Pancreas (tissue), 10 donors: ENCODE measurements at regions not wholly inside any gene's neighbourhood (a gene's known extent, or its start where the extent isn't known, plus 50 kb on each side); places are given as distances from the start of the nearest gene placed in this dataset.

ENCODE experiments used
- ATAC-seq, 4 donors: fragments of 200-7000 bp; cut with Tn5 transposase; one replicate each; pipeline versions ENCODE4 v1.8.0 to v1.9.1; 2020; ENCODE audit warnings: mild to moderate bottlenecking in 4 of 4, moderate library complexity in 4 of 4
- DNase-seq, 6 donors: peaks; one replicate each; pipeline ENCODE4 v3.0.0-alpha.2; 2020
- FAIRE-seq: peaks from 2 replicates; lab custom pipeline; 2012; peaks lifted over from hg19 to GRCh38; lab: Jason Lieb, UNC
- H3K27ac ChIP-seq, 4 donors: fragments of 200-600 bp; sonication (generic); 1 replicate in 3 of 4; 2 replicates in 1 of 4; pipeline versions ENCODE4 v1.5.0 to v1.8.0; 2020
- H3K27me3 ChIP-seq, 4 donors: fragments of 200-600 bp; one replicate each; pipeline ENCODE4 v1.8.0; 2021
- H3K36me3 ChIP-seq, 3 donors: fragments of 200-600 bp; sonication (generic) in 1 of 3; one replicate each; pipeline versions ENCODE4 v1.5.0 to v1.8.0; 2020 to 2021
- H3K4me1 ChIP-seq, 3 donors: fragments of 200-600 bp; one replicate each; pipeline ENCODE4 v1.8.0; 2021
- H3K4me3 ChIP-seq, 4 donors: fragments of 200-600 bp; sonication (generic) in 2 of 4; one replicate each; pipeline versions ENCODE4 v1.5.0 to v1.8.0; 2020 to 2021
- H3K9me3 ChIP-seq, 4 donors: fragments of 200-600 bp; one replicate each; pipeline ENCODE4 v1.8.0; 2021
- CTCF ChIP-seq, 4 donors: fragments of 200-600 bp; sonication (generic) in 3 of 4; IDR thresholded peaks; one replicate each; pipeline versions ENCODE4 v1.5.0 to v1.8.0; 2021; ENCODE audit warnings: antibody characterized with exemption in 4 of 4
- WGBS, 2 donors: extraction: QIAGEN DNeasy Blood & Tissue Kit; methylation state at CpG; one replicate each; pipeline ENCODE4 v1.1.7; 2013; 5-methylcytosine and 5-hydroxymethylcytosine counted together
- intact Hi-C, 3 donors: fragments of 100-400 bp; cut with DNase I; formaldehyde crosslinking; loops; one replicate each; pipeline versions ENCODE4 v1.11.1 to v1.14.2; 2022
- donor health status: healthy with polysubstance abuse.
- donor health status: DM: no; HTN: no; CAD: no; lungs with moderate emphysema.
- donor health status: DM: no; HTN: no; CAD: no.
- donor health status: control.
- donor health status: control.
- donor health status: Bipolar disorder and iron deficiency.
- donor health status: DM: yes; HTN: yes; CAD: no.
- donor health status: DM: no; HTN: no; CAD: no.
- donor health status: DM: no; HTN: no; CAD: no.
- donor health status: DM: yes; HTN: yes; CAD: no.

- intact Hi-C loops, result no loop called here
- peaks cover 0 to 5% (median 0%) of the 10 kb centered on the region in 4 donors for H3K27me3 ChIP-seq
- H3K9me3 ChIP-seq, result no peaks in the 10 kb centered on the region
- no peaks in the 10 kb centered on the region for H3K36me3 ChIP-seq
- no peak for TF ChIP-seq CTCF (IDR thresholded peaks at IDR 0.05)
- H3K27ac ChIP-seq, result no peak overlapping the region
- H3K4me3 ChIP-seq, result no peak overlapping the region
- H3K4me1 ChIP-seq, result no peaks in the 10 kb centered on the region
- DNase-seq (no peak), ATAC-seq (no peak), FAIRE-seq (no peak)
- WGBS, 2 donors, result 61 to 66% methylated on average over 4 of the region's 4 CpGs
Measured at GRCh38 chr18:78199611-78200010, 780.0 kb upstream of the SALL3 start.

- intact Hi-C loops, result no loop called here
- H3K9me3 ChIP-seq, result no peaks in the 10 kb centered on the region
- WGBS, 2 donors, result 44 to 53% methylated on average over 10 of the region's 10 CpGs
- FAIRE-seq, result no peak
- H3K27me3 ChIP-seq, result peaks cover 0 to 6% (median 0%) of the 10 kb centered on the region in 4 donors
- no peak overlapping the region for H3K4me3 ChIP-seq
- H3K27ac ChIP-seq, result no peak overlapping the region
- H3K36me3 ChIP-seq, result no peaks in the 10 kb centered on the region
- TF ChIP-seq CTCF (IDR thresholded peaks at IDR 0.05), result no peak
- no peaks in the 10 kb centered on the region for H3K4me1 ChIP-seq
- ATAC-seq, result no peak
- DNase-seq, result no peak
Measured at GRCh38 chr18:78207942-78208341, 771.7 kb upstream of the SALL3 start.

- intact Hi-C loops, result no loop called here
- H3K4me1 ChIP-seq, result no peaks in the 10 kb centered on the region
- DNase-seq (no peak), ATAC-seq (no peak), FAIRE-seq (no peak)
- H3K36me3 ChIP-seq, result no peaks in the 10 kb centered on the region
- no peak overlapping the region for H3K4me3 ChIP-seq
- H3K27ac ChIP-seq, result no peak overlapping the region
- no peak for TF ChIP-seq CTCF (IDR thresholded peaks at IDR 0.05)
- H3K9me3 ChIP-seq, result no peaks in the 10 kb centered on the region
- WGBS, 2 donors, result 21 to 31% methylated on average over 2 of the region's 2 CpGs
- H3K27me3 ChIP-seq, result peaks cover 0 to 6% (median 0%) of the 10 kb centered on the region in 4 donors
Measured at GRCh38 chr18:78208461-78208860, 771.2 kb upstream of the SALL3 start.

GRCh38 chr18:78213361-78213994 lies 766.1 kb upstream of the SALL3 start:
- H3K4me1 ChIP-seq, result no peaks in the 10 kb centered on the region
- FAIRE-seq (no peak), DNase-seq (no peak), ATAC-seq (no peak)
- intact Hi-C loops, result no loop called here
- H3K36me3 ChIP-seq, result no peaks in the 10 kb centered on the region
- no peaks in the 10 kb centered on the region for H3K9me3 ChIP-seq
- H3K27ac ChIP-seq, result no peak overlapping the region
- TF ChIP-seq CTCF (IDR thresholded peaks at IDR 0.05), result no peak
- H3K27me3 ChIP-seq, result peaks cover 0 to 6% (median 0%) of the 10 kb centered on the region in 4 donors
- no peak overlapping the region for H3K4me3 ChIP-seq
- WGBS, 2 donors, result 68 to 80% methylated on average over 15 of the region's 15 CpGs

GRCh38 chr18:78221496-78221895 lies 758.1 kb upstream of the SALL3 start:
- intact Hi-C loops, result no loop called here
- Histone ChIP-seq H3K27me3 (no peaks in the 10 kb centered on the region), H3K9me3 (no peaks in the 10 kb centered on the region), H3K27ac (no peak overlapping the region), H3K4me1 (no peaks in the 10 kb centered on the region), H3K4me3 (no peak overlapping the region), H3K36me3 (no peaks in the 10 kb centered on the region)
- WGBS, 2 donors, result 43 to 56% methylated on average over 10 of the region's 10 CpGs
- DNase-seq (no peak), ATAC-seq (no peak), FAIRE-seq (no peak)
- TF ChIP-seq CTCF (IDR thresholded peaks at IDR 0.05), result no peak
